HG03064 (cell line): ENCODE measurements at regions not wholly inside any gene's neighbourhood (a gene's known extent, or its start where the extent isn't known, plus 50 kb on each side); places are given as distances from the start of the nearest gene placed in this dataset.

ENCODE experiments used
- ATAC-seq: cut with Tn5 transposase; IDR thresholded peaks from one replicate; pipeline ENCODE4 v1.9.1; 2021; ENCODE audit warnings: low read depth; ENCODE audit not compliant: unreplicated experiment

DNA sequence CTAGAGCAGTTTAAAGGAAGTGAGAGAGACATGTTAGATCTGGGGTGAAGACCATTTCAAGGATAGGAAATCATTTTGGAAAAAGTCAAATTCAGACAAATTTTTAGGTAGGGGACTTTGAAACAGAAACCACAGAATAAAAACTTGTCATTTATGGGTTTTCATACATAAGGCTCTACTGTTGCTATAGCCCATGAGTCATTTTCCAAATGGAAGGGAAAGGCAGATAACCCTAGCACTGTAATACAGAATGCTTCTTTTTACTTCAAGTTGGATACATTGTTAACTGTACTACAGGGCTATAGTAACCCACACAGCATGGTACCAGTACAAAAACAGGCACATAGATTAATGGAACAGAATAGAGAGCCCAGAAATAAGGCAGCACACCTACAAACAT lies 455.4 kb downstream of the EBF1 start:
- no peak for ATAC-seq

DNA sequence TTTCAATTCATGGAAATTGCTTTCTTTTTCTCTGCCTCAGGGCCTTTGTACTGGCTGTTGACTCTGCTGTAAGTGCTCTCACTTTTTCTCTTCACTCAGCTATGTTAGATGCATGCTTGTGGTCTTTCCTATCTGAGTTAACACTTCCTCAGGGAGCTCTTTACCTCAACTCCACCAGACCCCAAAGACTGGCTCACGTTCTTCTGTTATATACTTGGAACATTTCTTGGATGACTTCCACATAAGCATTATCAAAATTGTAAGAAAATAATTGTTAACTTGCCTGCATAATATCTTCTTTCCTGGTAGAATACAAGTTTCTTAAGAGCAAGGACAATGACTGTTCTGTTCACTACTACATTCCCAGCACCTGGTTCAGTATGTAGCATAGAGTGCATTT lies 455.9 kb downstream of the EBF1 start:
- no peak for ATAC-seq

DNA sequence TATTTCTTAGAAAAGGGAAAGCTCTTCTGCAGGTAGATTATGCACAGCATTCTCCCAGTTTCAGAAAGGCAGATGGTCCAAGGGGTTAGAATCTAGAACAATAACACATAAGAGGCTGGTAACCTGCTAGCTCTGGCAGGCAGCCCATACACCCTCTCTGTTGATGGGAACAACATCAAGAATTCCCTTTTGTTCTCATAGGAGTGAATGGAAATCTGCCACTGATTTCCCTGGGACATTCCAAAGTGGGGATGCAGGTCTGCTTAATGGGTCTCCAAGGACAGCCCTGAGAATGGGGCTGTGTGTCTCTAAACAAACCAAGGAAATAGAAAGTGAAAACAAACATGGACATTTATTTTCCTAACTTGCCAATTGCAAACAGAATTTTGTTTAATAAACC lies 456.8 kb downstream of the EBF1 start:
- no peak for ATAC-seq

DNA sequence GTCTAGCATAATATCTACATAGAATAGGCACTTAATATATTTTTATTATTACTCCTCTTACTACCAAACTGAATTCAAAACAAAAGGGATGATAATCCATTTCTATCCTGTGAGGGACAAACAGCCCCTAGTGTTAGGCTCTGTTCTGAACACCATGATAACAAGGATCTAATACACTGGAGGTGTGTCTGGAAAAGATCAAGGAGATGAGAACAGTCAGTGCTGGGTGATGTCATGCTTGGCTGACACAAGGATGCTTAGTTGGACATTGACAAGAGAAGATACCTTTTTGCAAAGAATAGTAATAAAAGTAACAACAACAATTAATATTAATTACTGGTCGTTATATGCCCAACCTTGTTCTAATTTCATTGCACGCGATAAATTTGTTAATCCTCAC lies 458.7 kb downstream of the EBF1 start:
- ATAC-seq = no peak

DNA sequence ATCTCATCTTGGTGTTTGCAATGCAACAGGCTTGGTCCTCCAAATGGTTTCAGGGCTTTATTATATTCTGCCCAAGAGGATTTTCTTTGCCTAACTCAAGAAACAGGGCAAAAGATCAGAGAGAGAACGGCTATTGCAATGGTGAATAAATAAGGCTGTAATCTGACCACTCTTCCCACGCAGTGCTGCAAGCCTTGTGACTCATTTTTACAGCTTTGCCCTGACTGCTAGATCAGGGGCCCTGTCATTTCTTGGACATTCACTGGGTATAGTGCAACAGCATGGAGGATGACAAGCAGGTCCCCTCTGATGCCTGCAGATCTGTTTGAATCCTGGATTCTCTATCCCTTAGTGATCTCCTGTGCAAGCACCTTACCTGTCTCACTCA lies 459.1 kb downstream of the EBF1 start:
- ATAC-seq = no peak

DNA sequence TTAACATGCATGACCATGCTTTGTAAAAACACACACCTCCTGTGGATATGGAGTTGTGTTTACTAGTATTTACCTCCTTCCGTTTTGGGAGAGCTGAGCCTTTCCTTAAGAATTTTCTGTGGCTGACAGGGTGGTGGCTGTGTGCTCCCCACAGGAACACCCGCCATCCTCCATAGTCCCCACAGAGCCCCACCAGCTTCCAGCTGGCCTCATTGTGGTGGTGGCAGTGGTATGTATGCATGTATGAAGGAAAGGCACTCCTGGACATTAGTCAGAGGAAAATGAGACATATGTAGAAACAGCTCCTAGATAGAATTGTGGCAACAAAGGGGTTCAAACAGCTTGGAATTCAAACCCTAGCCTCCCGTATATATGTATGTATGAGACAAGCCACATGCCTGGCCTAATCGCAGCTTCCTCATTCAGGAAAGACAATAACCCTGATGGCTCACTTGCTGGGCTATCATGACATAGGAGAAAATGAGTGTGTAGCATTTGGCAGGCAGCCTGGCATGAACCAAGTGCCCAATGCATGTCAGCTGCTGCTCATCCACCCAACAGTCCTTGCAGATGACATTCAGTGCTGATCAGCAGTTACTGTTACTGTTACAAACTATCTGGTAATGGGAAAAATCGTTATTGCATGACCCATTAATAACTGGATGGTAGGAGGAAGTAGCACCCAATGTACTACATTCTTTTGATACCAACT lies 459.7 kb downstream of the EBF1 start:
- no peak for ATAC-seq

DNA sequence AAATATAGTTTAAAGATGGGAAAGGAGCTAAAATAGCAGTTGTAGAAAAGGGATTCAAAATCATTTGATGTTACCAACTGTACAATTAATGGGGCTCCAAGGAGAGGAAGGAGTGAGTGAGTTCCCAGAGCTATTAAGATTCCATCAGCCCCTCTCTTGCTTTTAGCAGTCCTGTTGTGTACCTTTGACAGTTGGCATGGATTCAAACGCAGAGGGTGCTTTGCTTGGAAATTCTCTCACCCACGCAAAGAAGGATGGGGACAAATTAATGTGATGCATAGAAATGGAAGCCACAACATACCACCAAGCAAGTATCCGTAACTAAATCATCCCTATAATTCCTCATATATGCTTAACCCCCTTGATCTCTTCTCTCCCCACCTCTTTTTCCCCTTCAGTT lies 461.3 kb downstream of the EBF1 start:
- no peak for ATAC-seq

DNA sequence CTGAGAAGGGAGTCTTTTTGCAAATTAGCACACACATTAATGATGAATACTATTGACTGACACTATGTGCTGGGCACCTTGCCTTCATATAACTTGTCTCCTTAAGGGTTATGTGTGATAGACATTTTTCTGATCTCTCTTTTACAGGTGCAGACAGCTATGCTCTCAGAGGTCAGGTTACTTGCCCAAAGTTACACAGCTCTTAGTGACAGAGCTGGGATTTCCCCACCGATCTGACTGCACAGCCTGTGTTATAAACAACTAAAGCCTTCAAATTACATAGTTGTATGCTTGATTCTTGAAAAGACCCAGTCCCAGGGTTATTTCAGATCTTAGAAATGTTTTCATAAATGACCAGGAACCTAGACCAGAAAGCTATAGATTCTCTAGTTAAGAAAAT lies 462.7 kb downstream of the EBF1 start:
- ATAC-seq = no peak

DNA sequence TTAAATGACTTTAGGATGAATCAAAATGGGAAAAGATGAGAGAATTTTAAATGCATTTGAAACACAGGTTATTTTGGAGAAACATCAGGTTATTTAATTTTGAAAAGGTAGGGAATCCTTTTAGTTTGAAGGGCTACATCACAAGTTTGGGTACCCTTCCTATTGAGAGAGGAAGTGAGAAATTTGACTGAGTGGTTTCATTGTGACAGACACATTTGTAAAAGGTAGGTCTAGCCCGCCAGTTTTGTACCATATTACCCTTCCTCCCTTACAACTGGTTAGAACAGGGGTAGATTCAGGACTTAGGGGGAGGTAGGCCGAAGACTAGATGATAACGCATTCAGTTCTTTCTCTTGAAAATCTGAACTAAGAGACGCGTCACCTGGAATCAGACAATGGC lies 464.2 kb downstream of the EBF1 start:
- no peak for ATAC-seq

DNA sequence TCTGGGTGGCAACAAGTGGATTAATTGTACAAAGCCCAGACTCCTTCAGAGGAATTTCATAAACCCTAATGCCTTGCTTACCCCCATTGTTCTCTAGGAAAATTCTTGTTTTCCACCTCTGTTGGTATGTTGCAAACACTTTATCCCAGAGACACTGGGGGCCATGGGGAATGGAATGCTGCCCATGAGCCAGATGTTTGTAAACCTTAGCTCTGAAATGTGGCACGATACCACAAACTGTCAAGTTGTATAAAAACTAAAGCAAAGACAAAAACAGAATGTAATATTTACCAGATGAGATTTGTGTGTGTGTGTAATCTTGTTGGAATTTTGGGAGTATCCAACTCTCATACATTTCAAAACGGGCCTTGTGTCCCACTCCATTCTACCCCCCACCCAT lies 465.0 kb downstream of the EBF1 start:
- ATAC-seq = no peak

DNA sequence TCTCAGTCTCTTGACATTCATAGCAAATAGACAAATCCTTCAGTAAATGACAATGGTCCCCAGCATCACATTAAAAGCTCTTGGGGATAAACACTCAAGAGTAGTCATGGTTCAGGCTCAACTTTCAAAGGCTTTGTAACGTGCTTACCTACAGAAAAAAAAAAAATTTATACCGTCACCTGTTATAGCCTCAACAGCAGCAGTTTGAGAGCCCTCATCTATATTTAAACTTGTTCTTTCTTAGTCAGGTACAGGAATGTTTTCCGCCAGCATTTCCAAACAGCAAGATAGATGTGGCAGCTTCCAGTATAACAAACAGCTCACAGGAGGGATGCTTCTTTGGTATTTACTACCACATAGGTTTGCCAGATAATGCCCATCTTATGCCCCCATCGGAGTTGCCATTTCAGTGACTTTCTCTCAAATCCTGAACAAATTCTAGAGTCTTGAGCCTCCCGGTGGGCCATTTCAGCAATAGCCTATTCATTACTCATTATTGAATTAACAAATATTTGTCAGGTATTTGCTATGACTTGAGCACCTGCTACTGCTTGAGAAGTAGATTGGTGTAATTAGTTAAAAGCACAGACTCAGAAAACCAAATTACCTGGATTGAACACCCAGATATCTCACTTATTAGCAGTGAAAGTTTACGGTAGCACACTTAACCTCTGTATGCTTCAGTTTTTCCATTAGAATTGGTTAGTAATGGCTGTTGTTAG lies 470.0 kb downstream of the EBF1 start:
- ATAC-seq = no peak

DNA sequence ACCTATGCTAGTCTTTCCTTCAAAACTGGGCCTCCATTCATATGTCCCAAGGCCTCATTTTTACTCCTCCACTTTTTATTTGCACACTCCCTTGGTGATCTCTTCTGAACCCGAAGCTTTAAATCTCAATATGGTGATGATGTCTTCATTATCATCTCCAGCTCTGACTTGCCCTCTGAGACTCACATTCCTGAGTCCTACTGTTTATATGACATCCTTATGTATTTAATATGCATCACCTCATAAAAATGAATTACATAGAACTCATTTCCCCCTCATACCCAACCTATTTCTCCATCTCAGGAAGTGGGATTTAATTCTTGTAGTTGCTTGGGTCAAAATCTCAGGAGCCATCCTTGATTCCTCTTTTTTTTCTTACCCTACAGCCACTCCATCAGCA lies 473.0 kb downstream of the EBF1 start:
- no peak for ATAC-seq

DNA sequence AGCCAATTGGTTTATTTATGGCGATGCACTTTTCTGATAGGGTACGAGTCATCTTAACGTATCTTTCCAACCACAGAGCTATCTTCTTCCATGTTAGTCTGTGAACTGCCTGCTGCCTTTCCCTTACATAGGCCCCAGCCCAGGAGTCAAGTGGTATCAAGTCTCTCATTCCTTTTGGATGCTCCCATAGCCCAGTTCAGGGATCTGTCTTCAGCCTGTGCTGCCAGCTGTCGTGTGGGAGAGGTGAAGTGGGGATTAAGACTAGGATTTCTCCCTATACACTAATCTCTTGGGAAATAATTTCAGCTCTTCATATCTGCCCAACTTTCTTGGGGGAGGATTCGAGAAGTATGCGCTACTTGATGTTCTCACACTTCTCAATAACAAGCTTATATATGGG lies 475.7 kb downstream of the EBF1 start:
- ATAC-seq = no peak

DNA sequence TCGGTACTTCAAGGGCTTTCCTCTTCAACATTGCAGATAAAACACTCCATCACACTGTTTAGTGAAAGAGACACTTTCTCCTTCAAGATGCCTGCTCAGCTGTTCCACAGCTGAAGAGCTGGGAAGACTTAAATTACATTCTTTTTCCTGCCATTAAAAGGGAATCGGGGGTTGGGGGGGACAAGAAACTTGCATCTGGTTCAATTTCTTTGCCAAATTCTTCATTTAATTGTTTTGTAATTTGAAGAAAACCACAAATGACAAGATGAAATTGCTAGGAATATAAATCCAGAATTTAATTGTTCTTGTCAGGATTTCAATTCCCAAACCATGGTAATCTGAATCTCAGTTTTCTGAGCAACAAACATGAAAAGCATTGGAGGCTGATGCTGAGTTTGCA lies 478.3 kb downstream of the EBF1 start:
- ATAC-seq = no peak

DNA sequence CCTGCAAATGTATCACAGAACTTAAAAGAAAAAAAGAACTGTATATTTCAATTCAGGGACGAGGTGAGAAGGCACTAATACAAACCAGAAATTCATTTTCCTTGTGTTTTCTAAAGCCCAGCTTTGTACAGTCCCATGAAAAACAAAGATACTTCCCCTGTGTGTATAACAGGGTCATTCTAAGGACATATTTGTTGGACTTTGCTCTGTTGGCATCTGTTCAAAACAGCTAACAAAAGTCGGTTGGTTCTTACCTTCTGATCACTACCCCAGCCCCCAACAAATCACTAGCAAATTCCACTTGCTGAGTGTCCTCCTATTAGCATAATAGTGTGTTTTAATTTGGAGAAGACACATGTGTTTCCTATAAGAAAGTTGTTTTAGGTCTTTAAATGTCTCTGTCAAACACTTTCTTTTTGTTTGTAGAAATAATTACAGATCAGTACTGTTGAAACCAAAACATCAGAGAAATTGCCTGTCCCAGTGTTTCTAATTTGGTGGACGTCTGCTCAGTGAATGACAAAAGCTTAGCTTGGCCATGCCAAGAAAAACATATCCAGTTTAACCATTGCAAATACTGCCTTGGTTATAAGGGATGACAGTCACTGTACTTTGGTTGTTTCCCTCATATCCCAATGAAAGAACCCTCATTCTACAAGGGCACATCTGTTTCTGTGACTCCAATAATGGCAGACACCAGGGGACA lies 480.5 kb downstream of the EBF1 start:
- ATAC-seq = no peak

DNA sequence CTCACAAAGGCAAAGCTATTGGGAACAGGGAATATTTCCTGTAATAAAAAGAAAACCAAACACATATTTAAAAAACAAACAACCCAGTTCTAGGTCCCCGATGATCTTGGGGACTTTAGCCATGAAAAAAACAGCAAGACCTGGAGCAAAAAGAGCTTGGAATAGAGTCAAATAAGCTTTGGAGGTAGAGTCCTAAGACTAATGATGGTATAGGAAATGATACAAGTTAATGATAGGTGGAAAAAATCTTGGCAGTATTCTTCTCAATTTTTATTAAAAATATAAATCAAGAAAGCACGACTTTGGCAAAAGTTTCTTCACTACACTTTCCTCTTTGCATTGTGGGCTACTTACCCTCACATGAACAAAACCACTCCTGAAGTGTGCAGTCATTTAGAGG lies 481.5 kb downstream of the EBF1 start:
- no peak for ATAC-seq

DNA sequence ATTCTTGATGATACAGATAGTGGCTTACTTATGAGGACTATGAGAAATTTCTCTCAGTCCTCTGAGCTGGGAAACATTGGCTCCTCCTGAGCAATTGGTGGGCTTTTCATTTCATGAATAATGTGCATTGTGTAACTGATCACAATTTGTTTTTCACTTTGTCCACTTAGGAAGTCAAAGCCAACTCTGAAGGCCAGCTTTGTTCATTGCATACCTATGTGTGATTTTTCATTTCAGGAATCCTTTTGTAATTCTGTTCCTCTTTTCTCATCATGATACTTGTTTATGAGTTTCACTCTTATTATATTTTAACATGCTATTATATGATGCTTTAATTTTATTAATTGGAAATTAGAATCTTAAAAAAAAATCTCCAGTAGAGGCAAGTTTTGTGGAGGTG lies 483.0 kb downstream of the EBF1 start:
- ATAC-seq = no peak

DNA sequence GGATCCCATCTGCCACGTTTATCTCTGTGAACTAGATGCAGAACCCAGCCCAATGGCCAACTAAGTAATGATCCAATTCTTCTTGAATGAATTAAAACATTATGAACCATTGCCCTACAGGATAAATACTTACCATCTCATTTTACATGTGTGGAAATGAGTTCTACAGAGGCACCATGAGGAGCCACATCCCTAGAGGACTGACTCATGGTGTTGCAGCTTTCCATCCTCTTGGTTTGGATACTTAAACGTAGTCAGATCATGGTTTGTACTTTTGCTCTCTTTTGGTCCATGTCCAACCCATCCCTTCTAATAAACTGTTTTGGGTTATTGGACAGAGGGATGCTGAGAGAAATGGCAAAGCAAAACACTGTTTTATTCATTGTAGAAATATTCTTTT lies 484.8 kb downstream of the EBF1 start:
- ATAC-seq = no peak

DNA sequence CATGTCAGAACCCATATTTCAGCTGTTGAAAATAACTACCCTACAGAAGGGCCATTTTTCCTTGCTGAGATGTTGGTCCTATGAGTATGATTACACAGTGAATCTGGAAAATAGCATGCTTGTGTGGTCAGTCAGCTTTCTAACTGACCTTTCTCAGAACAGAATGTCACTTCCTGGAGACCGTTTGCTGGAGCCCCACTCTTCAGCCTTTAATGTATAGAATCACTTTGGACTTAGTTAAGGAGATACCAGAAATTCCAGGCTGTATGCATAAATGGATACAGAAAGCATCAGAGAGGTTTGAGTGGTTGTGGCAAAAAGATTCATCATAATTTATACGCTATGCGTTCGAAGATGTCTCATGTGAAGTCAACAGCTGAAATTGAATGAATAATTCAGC lies 488.1 kb downstream of the EBF1 start:
- ATAC-seq = no peak

DNA sequence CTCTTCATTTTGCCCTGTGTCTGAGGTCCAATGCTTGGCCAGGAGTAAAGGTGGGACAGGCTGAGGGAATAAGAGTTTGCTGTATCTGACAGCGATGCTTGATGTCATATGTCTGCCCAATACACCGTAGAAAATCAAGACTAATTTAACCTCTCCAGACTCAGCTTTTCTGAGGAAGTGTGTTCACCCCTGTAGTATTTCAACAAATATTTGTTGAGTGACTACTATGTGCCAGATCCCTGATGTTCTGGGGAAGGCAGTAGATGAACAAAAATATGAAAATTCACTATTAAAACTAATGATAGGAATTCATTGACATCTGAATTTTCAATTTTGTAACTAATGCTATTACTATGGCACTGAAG lies 489.7 kb downstream of the EBF1 start:
- no peak for ATAC-seq

DNA sequence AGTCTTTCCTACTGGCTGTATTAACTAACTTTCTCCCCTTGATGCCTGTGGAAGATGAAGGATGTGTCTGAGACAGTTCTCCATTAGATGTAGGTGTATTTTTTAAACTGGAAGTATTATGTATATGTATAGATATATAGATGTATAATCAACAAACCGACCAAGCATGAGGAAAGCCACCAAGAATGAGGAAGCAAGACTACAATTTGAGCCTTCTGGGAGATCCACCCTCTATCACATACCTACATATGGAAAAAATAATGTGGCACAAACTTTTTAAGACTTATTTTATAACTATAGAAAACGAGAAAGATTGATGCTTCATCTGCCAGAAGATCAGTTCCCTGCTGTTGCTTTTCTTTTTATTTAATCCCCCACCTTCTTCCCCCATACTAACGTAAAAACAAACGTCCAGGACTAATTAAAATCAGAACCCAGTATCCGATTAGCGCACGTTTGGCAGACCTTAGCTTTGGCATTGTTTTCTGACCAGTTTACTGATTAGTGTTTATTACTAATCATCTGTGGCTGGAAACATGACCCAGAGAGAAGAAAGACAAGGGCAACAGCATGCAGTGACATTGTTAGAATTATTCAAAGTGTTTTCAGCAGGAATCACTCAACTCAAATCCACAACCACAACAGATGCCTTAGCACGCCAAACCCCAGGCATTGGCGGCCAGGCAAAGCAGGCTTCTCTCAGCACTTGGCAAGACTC lies 490.2 kb downstream of the EBF1 start:
- ATAC-seq = no peak
